AG09319 (cell line): ENCODE measurements at regions not wholly inside any gene's neighbourhood (a gene's known extent, or its start where the extent isn't known, plus 50 kb on each side); places are given as distances from the start of the nearest gene placed in this dataset.

ENCODE experiments used
- DNase-seq: peaks from one replicate; pipeline ENCODE4 v3.0.0-alpha.2; 2010; ENCODE audit warnings: low read depth; ENCODE audit errors: extremely low read depth
- CTCF ChIP-seq: IDR thresholded peaks from 2 replicates; pipeline ENCODE4 v1.5.1; 2011; ENCODE audit warnings: low read depth, mild to moderate bottlenecking, inconsistent platforms, low read length, moderate library complexity

- DNase-seq: no peak
- no peak for TF ChIP-seq CTCF
These were observed 639.3 kb downstream of the TOX3 start for GRCh38 chr16:51907680-51908079.

GRCh38 chr16:51900221-51900780, 646.6 kb downstream of the TOX3 start:
- DNase-seq: no peak
- TF ChIP-seq CTCF: no peak

GRCh38 chr16:51898872-51899271, 648.1 kb downstream of the TOX3 start:
- TF ChIP-seq CTCF: no peak
- DNase-seq: no peak

- no peak for DNase-seq
- no peak for TF ChIP-seq CTCF
These were observed 650.9 kb downstream of the TOX3 start for GRCh38 chr16:51896013-51896412.

GRCh38 chr16:51892293-51893007, 654.5 kb downstream of the TOX3 start:
- DNase-seq: no peak
- TF ChIP-seq CTCF: no peak

- TF ChIP-seq CTCF: no peak
These were observed 658.4 kb downstream of the TOX3 start for GRCh38 chr16:51888534-51888933.

GRCh38 chr16:51888016-51888415, 658.9 kb downstream of the TOX3 start:
- TF ChIP-seq CTCF: no peak
- peak; percentile 18 for DNase-seq

More at GRCh38 chr16:51888534-51888933, 658.4 kb downstream of the TOX3 start:
- no peak for DNase-seq
